ENCODE measurements at regions not wholly inside any gene's neighbourhood (a gene's known extent, or its start where the extent isn't known, plus 50 kb on each side); places are given as distances from the start of the nearest gene placed in this dataset.

- H3K4me2 ChIP-seq (ENCODE audit: low read depth, low read length, poor library complexity, severe bottlenecking) = no peak overlapping the region
Measured at GRCh38 chr2:6372317-6372901, 493.3 kb downstream of the CMPK2 start.

GRCh38 chr2:6381326-6381725, 484.4 kb downstream of the CMPK2 start:
- no peak overlapping the region for H3K4me3 ChIP-seq (ENCODE audit: low read length, poor library complexity, severe bottlenecking)
- H3F3A ChIP-seq (ENCODE audit: low read depth) = no peaks in the 10 kb centered on the region
- H3K9ac ChIP-seq (ENCODE audit: low read depth, low read length, poor library complexity, severe bottlenecking) = no peak overlapping the region
- H4K20me1 ChIP-seq (ENCODE audit: insufficient read depth, low read length, poor library complexity, severe bottlenecking) = no peaks in the 10 kb centered on the region
- H3K9me2 ChIP-seq (replicated peaks; ENCODE audit: low read depth, low read length) = no peaks in the 10 kb centered on the region
- H3K4me1 ChIP-seq (ENCODE audit: insufficient read depth, low read length, poor library complexity, severe bottlenecking) = no peaks in the 10 kb centered on the region
- H3K27me3 ChIP-seq (ENCODE audit: insufficient read depth, low read length, poor library complexity, severe bottlenecking) = no peaks in the 10 kb centered on the region
- no peaks in the 10 kb centered on the region for H3K9me3 ChIP-seq (ENCODE audit: insufficient read depth, low read depth, low read length)
- no peak overlapping the region for H2AFZ ChIP-seq (ENCODE audit: low read length)
- no peaks in the 10 kb centered on the region for H3K36me3 ChIP-seq (ENCODE audit: insufficient read depth, low read length)
- no peak overlapping the region for H3K4me2 ChIP-seq (ENCODE audit: low read depth, low read length, poor library complexity, severe bottlenecking)
- TF ChIP-seq CTCF (conservative IDR thresholded peaks at IDR 0.05; ENCODE audit: low read length) (no peak), EZH2phosphoT487 (IDR thresholded peaks at IDR 0.05; ENCODE audit: borderline replicate concordance) (no peak)
- no peaks in the 10 kb centered on the region for H3K79me2 ChIP-seq (ENCODE audit: insufficient read depth, low read length)

More at GRCh38 chr2:6372317-6372901, 493.3 kb downstream of the CMPK2 start:
- H3F3A ChIP-seq (ENCODE audit: low read depth) = no peaks in the 10 kb centered on the region
- H3K79me2 ChIP-seq (ENCODE audit: insufficient read depth, low read length) = no peaks in the 10 kb centered on the region
- H3K9ac ChIP-seq (ENCODE audit: low read depth, low read length, poor library complexity, severe bottlenecking) = no peak overlapping the region
- H2AFZ ChIP-seq (ENCODE audit: low read length) = no peak overlapping the region
- TF ChIP-seq CTCF (conservative IDR thresholded peaks at IDR 0.05; ENCODE audit: low read length) (no peak), EZH2phosphoT487 (IDR thresholded peaks at IDR 0.05; ENCODE audit: borderline replicate concordance) (no peak)
- H3K9me3 ChIP-seq (ENCODE audit: insufficient read depth, low read depth, low read length) = no peaks in the 10 kb centered on the region
- no peaks in the 10 kb centered on the region for H3K4me1 ChIP-seq (ENCODE audit: insufficient read depth, low read length, poor library complexity, severe bottlenecking)
- H3K27me3 ChIP-seq (ENCODE audit: insufficient read depth, low read length, poor library complexity, severe bottlenecking) = no peaks in the 10 kb centered on the region
- H3K4me3 ChIP-seq (ENCODE audit: low read length, poor library complexity, severe bottlenecking) = no peak overlapping the region
- no peaks in the 10 kb centered on the region for H3K36me3 ChIP-seq (ENCODE audit: insufficient read depth, low read length)
- H4K20me1 ChIP-seq (ENCODE audit: insufficient read depth, low read length, poor library complexity, severe bottlenecking) = no peaks in the 10 kb centered on the region
- no peaks in the 10 kb centered on the region for H3K9me2 ChIP-seq (replicated peaks; ENCODE audit: low read depth, low read length)

- H3F3A ChIP-seq (ENCODE audit: low read depth) = no peaks in the 10 kb centered on the region
- no peak overlapping the region for H3K9ac ChIP-seq (ENCODE audit: low read depth, low read length, poor library complexity, severe bottlenecking)
- no peaks in the 10 kb centered on the region for H3K79me2 ChIP-seq (ENCODE audit: insufficient read depth, low read length)
- no peak overlapping the region for H3K4me2 ChIP-seq (ENCODE audit: low read depth, low read length, poor library complexity, severe bottlenecking)
- no peak overlapping the region for H2AFZ ChIP-seq (ENCODE audit: low read length)
- no peak for TF ChIP-seq EZH2phosphoT487 (IDR thresholded peaks at IDR 0.05; ENCODE audit: borderline replicate concordance)
- TF ChIP-seq CTCF (conservative IDR thresholded peaks at IDR 0.05; ENCODE audit: low read length) = no peak
- H3K4me1 ChIP-seq (ENCODE audit: insufficient read depth, low read length, poor library complexity, severe bottlenecking) = no peaks in the 10 kb centered on the region
- H3K4me3 ChIP-seq (ENCODE audit: low read length, poor library complexity, severe bottlenecking) = no peak overlapping the region
- H3K9me2 ChIP-seq (replicated peaks; ENCODE audit: low read depth, low read length) = no peaks in the 10 kb centered on the region
- no peaks in the 10 kb centered on the region for H3K36me3 ChIP-seq (ENCODE audit: insufficient read depth, low read length)
- H4K20me1 ChIP-seq (ENCODE audit: insufficient read depth, low read length, poor library complexity, severe bottlenecking) = no peaks in the 10 kb centered on the region
- no peaks in the 10 kb centered on the region for H3K27me3 ChIP-seq (ENCODE audit: insufficient read depth, low read length, poor library complexity, severe bottlenecking)
- no peaks in the 10 kb centered on the region for H3K9me3 ChIP-seq (ENCODE audit: insufficient read depth, low read depth, low read length)
Measured at GRCh38 chr2:6384341-6384740, 481.4 kb downstream of the CMPK2 start.

Data from Loucy (cell line).